B cell (primary cell): ENCODE measurements at regions not wholly inside any gene's neighbourhood (a gene's known extent, or its start where the extent isn't known, plus 50 kb on each side); places are given as distances from the start of the nearest gene placed in this dataset.

ENCODE experiments used
- CTCF ChIP-seq: fragments of 200-600 bp; IDR thresholded peaks from one replicate; pipeline ENCODE4 v1.8.0; 2022; ENCODE audit warnings: antibody characterized with exemption, mild to moderate bottlenecking
- EZH2 ChIP-seq: IDR thresholded peaks from 2 replicates; pipeline ENCODE4 v1.6.1; 2012; ENCODE audit warnings: borderline replicate concordance, low read depth, mild to moderate bottlenecking, moderate library complexity, low read length; ENCODE audit not compliant: insufficient read depth, poor library complexity, severe bottlenecking

GRCh38 chrX:63402106-63402505 lies 51.0 kb upstream of the SPIN4 start:
- TF ChIP-seq CTCF = no peak
- no peak for TF ChIP-seq EZH2
